ENCODE measurements at regions not wholly inside any gene's neighbourhood (a gene's known extent, or its start where the extent isn't known, plus 50 kb on each side); places are given as distances from the start of the nearest gene placed in this dataset.
A peak's percentile ranks its signal among the peaks of the same experiment; 100 is the strongest.

DNA sequence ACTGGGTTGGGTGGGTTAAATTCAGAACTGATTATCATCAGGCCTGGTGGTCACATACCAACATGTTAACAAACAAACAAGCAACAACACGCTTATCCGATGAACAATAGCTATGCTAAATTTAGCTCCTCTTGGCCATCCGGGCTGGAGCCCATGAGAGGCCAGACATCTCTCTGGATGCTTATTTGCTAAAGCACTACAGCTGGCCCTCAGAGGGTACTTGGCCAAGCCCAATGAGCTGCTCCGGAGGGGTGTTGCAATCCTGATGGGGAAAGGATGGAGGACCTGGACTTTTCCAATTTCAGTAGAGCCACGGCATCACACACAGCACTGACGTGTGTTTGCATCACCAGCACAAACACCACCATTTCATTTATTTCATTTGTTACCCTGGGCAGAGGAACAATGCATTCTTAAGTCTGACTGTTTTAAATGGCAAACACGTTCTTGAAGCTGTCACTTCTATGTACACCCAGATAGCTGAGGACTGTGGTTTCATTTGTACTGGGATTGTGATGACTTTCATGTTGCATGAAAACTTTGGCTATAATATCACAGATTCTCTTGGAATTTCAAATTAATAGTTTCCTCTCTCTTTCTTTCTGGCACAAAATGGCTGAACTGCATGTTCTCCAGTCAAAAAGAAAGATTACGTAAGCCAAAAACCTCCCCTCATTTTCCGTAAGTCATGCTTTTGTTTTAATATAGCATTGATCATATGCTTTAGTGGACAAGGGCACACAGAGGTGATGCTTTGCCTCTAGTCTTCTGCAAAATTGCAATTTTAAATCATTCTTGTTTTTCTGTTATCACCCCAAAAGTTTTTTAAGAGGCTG is 359.8 kb upstream of the KAZN start:
- H3K27me3 ChIP-seq (ENCODE audit: low read depth): peaks cover 39% of the 10 kb centered on the region
- intact Hi-C loops (cut with micrococcal nuclease): no loop called here
- H3K4me1 ChIP-seq: no peaks in the 10 kb centered on the region
- no peak overlapping the region for H3K4me3 ChIP-seq
- TF ChIP-seq, protein P1, sequence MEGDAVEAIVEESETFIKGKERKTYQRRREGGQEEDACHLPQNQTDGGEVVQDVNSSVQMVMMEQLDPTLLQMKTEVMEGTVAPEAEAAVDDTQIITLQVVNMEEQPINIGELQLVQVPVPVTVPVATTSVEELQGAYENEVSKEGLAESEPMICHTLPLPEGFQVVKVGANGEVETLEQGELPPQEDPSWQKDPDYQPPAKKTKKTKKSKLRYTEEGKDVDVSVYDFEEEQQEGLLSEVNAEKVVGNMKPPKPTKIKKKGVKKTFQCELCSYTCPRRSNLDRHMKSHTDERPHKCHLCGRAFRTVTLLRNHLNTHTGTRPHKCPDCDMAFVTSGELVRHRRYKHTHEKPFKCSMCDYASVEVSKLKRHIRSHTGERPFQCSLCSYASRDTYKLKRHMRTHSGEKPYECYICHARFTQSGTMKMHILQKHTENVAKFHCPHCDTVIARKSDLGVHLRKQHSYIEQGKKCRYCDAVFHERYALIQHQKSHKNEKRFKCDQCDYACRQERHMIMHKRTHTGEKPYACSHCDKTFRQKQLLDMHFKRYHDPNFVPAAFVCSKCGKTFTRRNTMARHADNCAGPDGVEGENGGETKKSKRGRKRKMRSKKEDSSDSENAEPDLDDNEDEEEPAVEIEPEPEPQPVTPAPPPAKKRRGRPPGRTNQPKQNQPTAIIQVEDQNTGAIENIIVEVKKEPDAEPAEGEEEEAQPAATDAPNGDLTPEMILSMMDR (IDR thresholded peaks at IDR 0.05; ENCODE audit: borderline replicate concordance): no peak
- H3K27ac ChIP-seq (replicated peaks): peak overlapping the region; percentile 56
- H3K9me3 ChIP-seq (replicated peaks): no peaks in the 10 kb centered on the region
- no peaks in the 10 kb centered on the region for H3K36me3 ChIP-seq
- peak; percentile 51 for DNase-seq

DNA sequence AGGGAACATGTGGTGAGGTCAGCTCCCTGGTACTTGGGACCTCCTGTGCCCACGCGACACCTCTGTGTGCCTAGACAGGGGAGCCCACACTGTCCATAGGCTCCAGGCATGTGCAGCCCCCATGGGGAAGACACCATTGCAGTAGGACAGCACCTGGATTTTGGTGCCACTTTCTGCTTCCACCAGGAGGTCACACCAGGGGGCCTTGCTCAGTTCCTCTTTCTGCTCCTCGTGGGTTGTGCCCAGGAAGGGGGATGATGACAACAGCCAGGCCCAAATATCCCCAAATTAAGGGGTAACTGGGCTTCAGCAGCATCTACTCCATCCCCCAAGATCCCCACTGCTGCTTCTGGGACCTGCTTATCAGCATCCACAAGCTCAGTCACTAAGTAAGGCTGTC is 358.2 kb upstream of the KAZN start:
- H3K4me1 ChIP-seq: no peaks in the 10 kb centered on the region
- no peak overlapping the region for H3K27ac ChIP-seq (replicated peaks)
- TF ChIP-seq, protein P1 (IDR thresholded peaks at IDR 0.05; ENCODE audit: borderline replicate concordance): no peak
- H3K4me3 ChIP-seq: no peak overlapping the region
- peaks cover 53% of the 10 kb centered on the region for H3K27me3 ChIP-seq (ENCODE audit: low read depth)
- intact Hi-C loops (cut with micrococcal nuclease): no loop called here
- DNase-seq: no peak
- H3K9me3 ChIP-seq (replicated peaks): no peaks in the 10 kb centered on the region
- H3K36me3 ChIP-seq: no peaks in the 10 kb centered on the region

DNA sequence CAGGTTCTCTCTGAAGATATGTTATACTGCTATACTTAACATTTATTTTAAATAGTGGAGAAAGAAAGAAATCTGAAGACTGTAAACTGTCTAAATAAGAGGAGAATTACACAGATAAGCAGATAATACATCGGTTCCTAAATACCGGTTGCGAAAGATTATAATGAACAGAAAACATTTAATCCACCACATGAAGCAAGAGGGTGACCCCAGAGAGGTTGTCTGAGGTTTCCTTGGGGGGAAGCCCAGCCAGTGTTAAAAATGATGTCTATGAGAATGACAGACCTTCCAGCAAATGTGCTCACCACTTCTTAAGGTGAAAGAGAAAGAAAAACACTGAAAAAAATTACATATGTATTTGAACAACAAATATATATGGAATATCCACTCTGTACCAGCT is 356.4 kb upstream of the KAZN start:
- no peaks in the 10 kb centered on the region for H3K36me3 ChIP-seq
- TF ChIP-seq, protein P1 (IDR thresholded peaks at IDR 0.05; ENCODE audit: borderline replicate concordance): no peak
- H3K27me3 ChIP-seq (ENCODE audit: low read depth): peaks cover 60% of the 10 kb centered on the region
- intact Hi-C loops (cut with micrococcal nuclease): no loop called here
- H3K4me3 ChIP-seq: no peak overlapping the region
- DNase-seq: no peak
- no peaks in the 10 kb centered on the region for H3K9me3 ChIP-seq (replicated peaks)
- H3K4me1 ChIP-seq: no peaks in the 10 kb centered on the region
- no peak overlapping the region for H3K27ac ChIP-seq (replicated peaks)

DNA sequence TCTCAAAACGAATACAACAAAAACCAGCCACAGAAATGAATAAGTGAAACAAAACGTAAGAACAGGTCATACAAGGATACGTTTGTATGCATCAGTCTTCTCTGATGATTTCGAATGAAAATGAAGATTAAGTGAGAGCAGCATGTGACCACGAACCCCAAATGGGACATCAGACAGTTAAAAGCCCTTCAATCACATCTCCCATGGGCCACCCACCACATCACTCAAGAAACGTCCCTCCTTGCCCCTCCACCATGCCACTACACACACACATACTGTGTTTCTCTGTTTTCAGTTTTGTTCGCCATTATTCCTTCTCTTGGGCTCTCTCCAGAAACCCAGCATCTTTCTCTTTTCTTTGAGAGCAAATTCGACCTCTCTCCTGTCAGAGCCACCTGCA is 355.6 kb upstream of the KAZN start:
- peaks cover 66% of the 10 kb centered on the region for H3K27me3 ChIP-seq (ENCODE audit: low read depth)
- H3K4me3 ChIP-seq: no peak overlapping the region
- TF ChIP-seq, protein P1 (IDR thresholded peaks at IDR 0.05; ENCODE audit: borderline replicate concordance): no peak
- H3K36me3 ChIP-seq: no peaks in the 10 kb centered on the region
- no peaks in the 10 kb centered on the region for H3K9me3 ChIP-seq (replicated peaks)
- no peak for DNase-seq
- H3K27ac ChIP-seq (replicated peaks): no peak overlapping the region
- intact Hi-C loops (cut with micrococcal nuclease): no loop called here
- H3K4me1 ChIP-seq: no peaks in the 10 kb centered on the region

DNA sequence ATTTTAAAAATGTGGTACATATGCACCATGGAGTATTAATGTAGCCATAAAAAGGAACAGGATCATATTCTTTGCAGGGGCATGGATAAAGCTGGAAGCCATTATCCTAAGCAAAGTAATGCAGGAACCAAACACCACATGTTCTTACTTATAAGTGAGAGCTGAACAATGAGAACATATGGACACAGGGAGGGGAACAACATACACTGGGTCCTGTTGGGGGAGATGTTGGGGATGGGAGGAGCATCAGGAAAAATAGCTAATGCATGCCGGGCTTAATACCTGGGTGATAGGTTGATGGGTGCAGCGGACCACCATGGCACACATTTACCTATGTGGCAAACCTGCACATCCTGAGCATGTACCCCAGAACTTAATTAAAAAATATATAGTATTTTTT is 352.5 kb upstream of the KAZN start:
- peaks cover 65% of the 10 kb centered on the region for H3K27me3 ChIP-seq (ENCODE audit: low read depth)

More for the DNA sequence above, 352.5 kb upstream of the KAZN start:
- TF ChIP-seq, protein P1 (IDR thresholded peaks at IDR 0.05; ENCODE audit: borderline replicate concordance): no peak
- no peak overlapping the region for H3K4me3 ChIP-seq
- no peaks in the 10 kb centered on the region for H3K9me3 ChIP-seq (replicated peaks)
- intact Hi-C loops (cut with micrococcal nuclease): no loop called here
- H3K36me3 ChIP-seq: no peaks in the 10 kb centered on the region
- H3K27ac ChIP-seq (replicated peaks): no peak overlapping the region
- no peaks in the 10 kb centered on the region for H3K4me1 ChIP-seq
- no peak for DNase-seq

All from left ventricle myocardium inferior (tissue), 1 donor.